ENCODE measurements at regions not wholly inside any gene's neighbourhood (a gene's known extent, or its start where the extent isn't known, plus 50 kb on each side); places are given as distances from the start of the nearest gene placed in this dataset.

DNA sequence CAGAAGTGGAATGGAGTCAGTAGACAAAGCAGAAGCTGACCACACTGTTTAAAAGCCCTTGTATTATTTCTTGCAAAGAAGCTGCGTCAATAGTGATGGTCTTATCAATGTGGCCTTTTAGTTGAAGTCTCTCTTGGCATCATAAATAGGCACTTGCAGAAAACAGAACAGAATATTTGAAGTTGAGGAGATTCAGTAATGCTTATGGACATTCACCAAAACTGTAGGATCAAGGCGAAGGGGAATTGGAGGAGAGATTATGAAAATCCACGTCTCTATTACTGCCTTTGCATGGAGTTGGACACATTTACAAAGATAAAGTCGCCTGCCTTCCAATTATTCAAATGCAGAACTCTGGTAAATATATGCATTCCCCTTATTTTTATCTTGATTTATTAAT, 1482.8 kb downstream of the EFNB2 start:
- no peak for DNase-seq (ENCODE audit: low read depth)

DNA sequence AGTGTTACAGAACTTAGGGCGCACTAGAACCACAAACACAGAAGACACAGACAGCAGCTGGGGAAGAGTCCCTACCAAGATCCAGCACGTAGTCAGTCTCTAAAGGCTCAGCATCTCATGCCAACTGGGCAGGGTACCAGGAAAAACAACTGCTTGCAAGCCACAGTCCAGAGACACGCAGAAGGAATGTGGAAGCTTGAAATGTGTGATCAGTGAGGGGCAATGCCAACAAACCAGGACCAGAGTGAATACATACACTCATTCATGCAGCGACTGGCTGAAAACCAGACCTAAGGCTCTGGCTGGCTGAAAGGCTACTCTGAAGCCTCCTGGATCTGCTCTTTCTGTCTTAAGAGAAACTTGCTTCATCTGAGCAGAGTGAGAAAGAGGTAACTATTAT, 1484.8 kb downstream of the EFNB2 start:
- DNase-seq (ENCODE audit: low read depth), result no peak

DNA sequence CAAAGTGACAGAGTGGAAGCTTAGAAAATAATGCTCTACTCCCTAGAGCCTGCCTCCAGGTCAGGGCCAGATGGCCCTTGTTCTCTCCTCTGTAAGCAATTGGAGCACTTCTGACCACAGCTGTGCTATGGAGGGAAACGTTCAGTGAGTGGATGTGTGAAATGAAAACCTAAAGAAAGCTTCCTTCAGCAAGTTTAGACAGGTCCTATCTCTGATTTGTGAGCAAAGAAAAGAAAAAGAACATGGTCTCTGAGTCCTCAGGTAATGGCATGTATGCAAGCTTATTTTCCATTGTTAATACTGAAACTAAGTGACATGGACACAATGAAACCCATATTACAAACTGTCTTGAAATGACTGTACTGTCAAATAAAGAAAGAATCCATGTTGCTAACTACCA, 1486.8 kb downstream of the EFNB2 start:
- no peak for DNase-seq (ENCODE audit: low read depth)

DNA sequence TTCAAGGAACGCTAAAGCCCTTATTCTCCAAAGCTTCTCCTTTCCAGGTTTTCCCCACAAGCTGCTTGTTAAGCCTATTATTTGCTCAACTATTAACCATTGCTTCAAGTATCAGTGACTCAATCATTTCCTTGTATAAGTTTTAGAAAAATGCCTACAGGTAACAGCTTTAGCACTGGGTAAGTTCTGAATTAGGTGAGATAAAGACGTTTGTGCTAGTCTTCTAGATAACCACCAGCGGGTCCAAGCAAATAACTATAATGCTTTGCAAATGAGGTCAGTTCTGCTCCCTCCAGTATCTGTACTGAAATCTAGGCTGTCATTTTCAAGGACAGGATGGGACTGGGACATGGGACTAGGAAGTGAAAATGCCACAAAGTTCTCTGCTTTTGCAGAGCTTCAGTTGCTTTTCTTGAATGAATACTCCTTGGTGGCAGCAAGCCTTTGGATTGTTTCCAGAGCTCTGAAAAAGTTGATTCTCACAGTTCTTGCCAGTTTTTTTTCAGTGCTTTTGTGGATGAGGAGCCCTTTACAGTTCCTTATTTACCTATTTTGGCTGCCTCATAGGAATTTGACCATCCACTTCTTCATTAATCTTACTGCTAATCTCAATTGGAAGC, 1487.7 kb downstream of the EFNB2 start:
- no peak for DNase-seq (ENCODE audit: low read depth)

DNA sequence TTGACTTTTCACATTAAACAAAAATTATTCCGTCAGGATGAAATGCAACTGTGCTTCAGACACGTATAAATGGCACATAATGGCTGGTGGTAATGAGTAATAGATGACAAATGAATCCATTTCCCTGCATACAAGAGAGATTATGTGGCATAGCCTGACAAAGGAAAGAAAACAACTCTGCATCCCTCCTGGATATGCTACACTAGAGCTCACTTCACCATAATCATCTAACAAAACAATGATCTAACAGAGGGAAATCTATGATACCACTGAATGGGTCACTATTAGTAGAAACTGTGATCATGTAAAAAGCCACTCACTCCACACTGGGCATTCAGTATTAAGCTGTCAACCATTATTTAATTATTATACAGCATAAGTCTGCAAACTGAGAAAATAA, 1498.4 kb downstream of the EFNB2 start:
- no peak for DNase-seq (ENCODE audit: low read depth)

DNA sequence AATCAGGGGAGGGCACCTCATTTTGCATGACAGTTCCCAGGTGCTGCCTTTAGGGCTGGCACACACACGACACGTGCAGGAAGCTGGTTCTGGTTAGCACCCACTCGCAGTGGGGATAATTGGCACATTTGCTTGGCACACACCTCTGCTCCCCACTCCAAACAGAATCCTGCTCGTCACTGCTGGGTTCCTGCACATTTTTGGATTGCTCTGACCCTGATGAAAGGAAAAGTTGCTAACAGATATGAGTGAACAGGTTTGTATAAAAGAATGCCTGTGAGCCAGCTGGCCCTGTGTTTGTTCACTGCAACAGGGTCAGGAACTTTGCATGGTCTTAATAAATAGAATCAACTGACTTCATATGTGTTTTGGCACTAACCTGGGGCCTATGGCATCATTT, 1500.4 kb downstream of the EFNB2 start:
- DNase-seq (ENCODE audit: low read depth), result no peak

DNA sequence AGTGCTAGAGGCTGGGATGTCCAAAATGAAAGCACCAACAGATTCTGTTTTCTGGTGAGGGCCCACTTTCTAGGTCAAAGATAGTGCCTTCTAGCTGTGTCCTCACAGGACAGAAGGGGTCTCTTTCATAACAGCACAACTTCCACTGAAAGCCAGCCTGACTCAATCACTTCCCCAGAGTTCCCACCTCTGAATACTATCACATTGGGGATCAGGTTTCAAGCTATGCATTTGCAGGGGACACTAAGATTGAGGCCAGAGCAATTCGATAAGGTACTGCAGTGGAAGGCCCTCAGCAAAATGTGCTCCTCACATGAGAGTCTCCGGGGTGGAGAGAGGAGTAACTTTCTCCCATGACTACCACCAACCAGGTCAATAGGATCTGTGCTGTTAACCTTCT, 1501.5 kb downstream of the EFNB2 start:
- no peak for DNase-seq (ENCODE audit: low read depth)

DNA sequence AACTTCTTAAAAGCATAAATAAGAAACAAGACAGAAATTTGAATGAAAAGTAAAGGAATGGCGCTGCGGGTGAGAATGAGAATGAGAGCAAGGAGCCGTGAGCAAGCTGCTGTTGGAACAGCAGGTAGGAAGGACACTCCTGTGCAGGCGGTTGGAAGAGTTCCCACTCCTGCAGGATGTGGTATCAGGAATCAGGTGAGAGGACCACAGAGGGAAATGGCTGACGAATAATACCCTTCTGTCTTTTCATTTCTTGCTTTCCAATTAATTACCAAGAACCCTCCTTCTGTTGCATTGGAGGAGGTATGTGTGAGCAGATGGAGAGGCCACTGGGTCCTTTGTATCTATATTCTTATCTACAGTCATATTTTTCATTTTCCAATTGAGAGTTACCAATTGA, 1504.2 kb downstream of the EFNB2 start:
- DNase-seq (ENCODE audit: low read depth), result no peak

DNA sequence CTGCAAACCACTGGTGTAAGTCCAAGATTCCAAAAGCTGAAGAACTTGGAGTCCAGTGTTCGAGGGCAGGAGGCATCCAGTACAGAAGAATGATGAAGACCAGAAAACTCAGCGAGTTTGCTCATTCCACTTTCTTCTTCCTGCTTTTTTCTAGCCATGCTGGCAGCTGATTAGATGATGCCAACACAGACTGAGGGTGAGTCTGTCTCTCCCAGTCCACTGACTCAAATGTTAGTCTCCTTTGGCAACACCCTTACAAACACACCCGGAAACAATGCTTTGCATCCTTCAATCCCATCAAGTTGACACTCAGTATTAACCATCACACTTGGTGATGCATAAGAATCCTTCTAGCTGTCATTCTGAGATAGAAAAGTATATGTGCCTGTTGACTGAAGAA, 1504.6 kb downstream of the EFNB2 start:
- DNase-seq (ENCODE audit: low read depth), result no peak

DNA sequence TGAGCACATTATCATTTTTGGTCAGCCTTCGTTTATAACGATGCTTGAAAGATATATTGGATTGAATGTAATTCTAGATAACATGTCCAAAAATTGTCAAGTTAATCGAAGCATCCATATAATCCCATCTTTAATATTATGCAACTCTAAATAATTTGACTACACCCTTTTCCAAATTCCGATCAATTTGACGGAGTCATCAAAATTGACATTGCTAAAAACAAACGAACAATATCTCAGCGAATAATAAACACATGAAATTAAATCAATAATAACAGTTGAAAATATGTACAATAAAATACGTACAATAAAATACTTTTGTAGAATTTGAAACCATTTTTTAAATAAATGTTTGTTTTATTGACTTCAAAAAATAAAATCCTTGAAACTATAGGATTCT, 1516.4 kb downstream of the EFNB2 start:
- no peak for DNase-seq (ENCODE audit: low read depth)

DNA sequence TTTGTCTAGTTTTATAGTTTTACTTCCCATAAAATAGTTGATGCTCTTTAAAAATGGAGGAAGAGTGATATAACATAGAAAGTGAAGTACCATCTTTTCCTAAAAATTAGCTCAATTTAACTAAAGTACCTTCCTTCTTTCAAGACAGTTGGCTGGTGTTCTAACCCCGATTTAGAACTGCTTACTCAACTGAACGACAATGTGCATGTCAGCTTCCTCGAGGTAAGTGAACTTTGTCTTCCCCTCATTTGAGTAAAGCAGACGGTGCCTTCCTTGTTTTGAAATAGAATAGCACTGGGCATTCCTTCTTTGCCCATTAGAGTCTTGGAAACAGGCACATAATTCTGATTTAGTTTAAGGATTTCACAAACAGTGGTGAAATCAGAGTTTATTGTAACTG, 1519.2 kb downstream of the EFNB2 start:
- no peak for DNase-seq (ENCODE audit: low read depth)

DNA sequence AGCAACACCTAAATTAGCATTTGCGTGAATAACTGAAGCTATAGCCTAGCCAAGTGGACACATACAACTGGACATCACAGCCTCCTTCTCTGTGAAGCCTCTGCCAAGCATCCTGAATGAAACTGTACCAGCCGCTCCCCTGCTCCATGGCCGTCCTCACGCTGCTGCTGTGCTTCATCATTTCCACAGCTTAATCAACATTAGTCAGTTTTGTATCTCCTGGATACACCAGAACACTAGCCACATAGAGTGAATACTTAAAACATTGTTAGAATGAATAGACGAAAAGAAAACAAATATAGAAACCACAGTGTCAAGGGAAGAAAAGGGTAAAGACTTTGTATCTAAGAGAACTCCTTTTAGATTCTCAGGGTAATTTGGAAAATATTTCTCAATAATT, 1526.9 kb downstream of the EFNB2 start:
- DNase-seq (ENCODE audit: low read depth), result no peak

DNA sequence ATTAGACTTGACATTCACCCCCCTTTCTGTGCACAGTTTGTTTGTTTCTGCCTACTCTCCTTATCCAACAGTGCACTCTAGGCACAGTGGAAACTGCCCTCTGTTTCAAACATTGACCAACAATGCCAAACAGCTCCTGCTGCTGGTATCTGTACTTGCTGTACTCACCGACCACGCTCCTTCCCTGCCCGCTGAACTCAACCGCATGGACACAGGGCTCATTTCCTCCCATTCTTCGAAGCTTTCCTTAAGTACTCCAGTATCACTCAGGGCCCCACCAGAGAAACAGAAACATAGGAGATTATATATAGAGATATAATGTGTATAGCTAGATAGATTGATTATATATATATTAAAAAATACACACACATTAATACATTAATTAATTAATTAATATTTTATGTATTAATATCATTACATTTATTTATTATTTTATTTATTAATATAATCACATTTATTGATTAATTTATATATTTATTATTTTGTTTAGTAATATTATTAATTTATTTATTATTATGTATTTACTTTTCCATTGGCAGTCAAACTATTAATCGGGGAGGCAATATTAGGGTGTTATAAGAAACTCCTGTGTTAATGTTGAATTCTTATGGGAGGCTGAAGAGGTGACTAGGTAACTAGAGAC, 1528.2 kb downstream of the EFNB2 start:
- DNase-seq (ENCODE audit: low read depth), result no peak

DNA sequence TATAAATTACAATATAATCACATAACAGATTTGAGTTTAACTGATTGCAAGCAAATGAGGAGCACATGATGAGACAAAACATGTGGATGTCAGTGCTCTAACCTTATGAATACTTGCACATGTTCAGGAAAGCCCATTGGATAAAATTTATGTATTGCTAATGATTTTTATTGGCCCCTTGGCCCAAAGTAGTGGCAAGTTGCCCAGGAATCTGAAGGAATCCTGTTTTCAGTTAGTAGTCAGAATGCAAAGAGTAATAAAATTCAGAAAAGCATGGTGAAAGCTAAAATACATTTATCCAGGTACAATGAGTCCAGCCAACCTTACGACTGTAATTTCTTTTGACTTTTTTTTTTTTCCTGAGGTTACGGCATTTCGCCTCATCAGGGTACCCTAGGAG, 1539.4 kb downstream of the EFNB2 start:
- no peak for DNase-seq (ENCODE audit: low read depth)

DNA sequence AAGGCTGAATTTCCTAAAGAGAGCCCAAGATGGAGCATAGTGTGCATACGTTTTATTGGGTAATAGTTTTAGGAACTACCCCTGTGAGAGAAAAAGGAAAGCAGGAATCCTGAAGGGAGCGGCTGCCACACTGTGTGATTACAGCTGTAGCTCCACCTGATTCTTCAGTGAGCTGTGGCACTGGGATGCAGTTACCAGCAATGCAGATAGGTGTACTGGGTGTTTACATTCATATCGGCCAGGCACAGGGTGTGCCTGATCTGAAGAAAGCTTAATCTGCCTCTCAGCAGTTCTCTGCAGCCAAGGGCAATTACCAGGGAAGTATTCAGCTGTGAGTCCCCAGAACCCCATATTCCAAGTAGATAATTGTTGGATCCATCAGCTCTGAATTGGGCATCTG, 1541.8 kb downstream of the EFNB2 start:
- DNase-seq (ENCODE audit: low read depth), result no peak

DNA sequence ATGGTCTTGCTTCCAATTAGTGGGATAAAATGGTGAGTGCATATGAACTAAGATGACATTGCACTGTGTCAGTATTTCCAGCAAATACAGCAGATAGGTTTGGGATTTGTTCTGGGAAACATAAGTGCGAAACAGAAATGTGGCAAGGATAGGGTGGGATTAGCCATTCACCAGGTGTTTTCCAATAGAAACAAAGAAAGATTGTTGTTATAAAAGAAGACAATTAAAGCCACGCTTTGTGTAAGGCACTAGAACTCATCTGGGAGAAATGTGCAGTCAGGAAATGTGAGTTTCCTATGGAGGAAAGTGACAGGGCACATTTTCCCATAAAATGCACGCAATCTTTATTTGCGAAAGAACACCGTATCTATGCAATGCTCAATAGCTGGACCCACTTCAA, 1547.8 kb downstream of the EFNB2 start:
- no peak for DNase-seq (ENCODE audit: low read depth)

DNA sequence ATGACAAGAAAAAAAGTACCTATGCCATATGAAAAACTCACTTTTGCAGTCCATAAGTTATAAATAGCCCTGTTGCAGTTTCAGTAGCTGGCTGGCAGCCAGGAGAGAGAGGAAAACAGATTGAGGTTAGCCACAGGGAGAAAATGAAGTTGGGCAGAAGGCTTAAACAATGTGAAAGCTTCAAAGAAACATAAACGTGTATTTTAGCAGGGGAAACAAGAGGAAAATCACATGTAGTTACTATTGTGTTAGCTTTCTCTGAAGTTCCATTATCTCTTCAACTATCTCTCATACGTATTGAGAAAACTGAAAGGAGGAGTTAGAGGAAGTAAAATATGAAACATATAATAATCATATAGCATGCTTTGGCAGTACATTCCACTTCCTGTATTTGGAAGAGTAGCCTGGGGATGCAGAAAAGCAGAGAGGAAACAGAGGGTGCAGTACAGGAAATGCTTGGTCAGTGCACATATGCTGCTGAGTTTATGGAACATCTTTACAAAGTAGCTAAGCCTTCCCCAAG, 1551.1 kb downstream of the EFNB2 start:
- DNase-seq (ENCODE audit: low read depth), result no peak

DNA sequence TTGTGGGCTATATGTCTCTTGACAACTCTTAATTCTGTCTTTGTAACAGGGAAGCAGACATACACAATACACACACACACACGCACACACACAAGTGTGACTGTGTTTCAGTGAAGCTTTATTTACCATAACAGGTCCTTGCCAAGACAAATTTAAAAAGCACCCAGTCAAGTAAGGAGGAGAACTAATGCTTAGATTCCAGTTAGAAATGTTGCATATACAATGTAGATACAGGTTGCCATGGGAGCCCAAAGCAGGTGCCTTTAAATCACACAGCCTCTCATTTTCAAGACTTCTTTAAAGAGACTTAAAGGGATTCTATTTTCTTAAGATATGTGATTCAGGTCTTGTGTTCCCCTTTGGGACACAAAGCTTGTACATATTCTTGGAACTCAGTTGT, 1551.9 kb downstream of the EFNB2 start:
- DNase-seq (ENCODE audit: low read depth), result no peak

DNA sequence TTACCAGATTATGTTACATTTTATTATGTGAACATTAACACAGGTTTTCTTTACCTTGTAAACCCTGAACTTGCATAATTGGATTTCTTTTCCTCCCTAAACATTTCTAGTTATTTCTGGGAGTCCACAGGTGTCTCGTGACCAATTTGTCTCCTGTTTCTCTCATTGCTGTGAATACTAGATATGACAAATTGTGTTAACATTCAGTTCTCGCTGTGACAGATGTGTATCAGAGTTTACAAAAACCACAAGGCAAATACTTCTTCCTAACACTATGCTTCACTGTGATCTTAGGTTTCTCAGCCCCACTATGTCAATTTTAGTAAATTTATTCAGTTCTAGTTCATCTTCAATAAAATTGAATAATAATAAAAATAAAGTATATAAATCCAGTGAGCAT, 1554.9 kb downstream of the EFNB2 start:
- DNase-seq (ENCODE audit: low read depth), result no peak

DNA sequence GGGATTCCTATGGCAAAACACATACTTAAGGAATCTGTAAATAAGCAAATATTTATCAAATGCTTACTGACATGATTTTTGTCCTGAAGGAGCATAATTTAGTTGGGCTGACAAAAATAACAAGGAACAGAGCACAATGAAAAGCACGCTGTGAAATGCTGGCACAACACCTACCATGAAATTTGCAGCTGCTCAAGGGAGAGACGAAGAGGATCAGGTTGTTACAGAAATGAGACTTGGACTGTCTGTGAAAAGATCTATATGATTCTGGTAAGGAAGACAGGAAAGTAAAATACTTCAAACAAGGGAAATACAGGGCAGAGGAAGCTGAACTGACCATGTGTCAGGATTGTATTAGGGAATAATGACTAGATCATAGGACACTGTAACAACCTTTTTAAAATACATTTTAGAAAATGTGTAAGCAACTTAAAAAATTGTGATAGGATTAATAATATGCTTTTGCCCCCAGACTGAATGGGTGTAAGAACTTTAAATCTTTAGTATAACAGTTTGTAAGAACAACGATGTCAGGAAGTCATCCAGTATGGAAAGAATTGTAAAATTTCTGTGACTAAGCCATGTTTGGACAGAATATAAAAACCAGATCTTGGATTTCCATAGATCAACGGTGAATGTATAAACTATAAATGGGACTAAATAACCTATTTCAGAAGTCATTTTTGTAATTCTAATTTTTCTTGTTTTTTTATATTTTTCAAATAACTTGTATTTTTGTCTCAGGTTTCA, 1556.0 kb downstream of the EFNB2 start:
- DNase-seq (ENCODE audit: low read depth), result no peak

DNA sequence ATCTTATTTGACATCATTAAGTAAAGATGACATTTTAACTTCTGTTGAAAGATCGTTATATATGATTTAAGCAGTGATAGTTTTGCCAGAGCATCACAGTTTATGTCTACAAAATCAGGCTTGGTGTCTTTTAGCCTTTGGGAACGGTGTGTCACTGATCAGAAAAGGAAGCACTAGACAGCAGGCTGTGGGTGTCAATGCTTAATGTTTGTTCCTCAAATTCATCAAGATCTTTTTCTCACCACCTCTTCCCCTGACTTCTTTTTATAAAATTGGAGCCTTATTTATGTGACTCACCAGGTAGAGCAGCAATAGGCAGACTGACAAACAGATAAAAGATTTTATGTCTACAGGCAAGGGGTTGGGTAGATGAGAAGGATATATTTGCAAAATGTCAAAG, 1558.5 kb downstream of the EFNB2 start:
- DNase-seq (ENCODE audit: low read depth), result no peak

DNA sequence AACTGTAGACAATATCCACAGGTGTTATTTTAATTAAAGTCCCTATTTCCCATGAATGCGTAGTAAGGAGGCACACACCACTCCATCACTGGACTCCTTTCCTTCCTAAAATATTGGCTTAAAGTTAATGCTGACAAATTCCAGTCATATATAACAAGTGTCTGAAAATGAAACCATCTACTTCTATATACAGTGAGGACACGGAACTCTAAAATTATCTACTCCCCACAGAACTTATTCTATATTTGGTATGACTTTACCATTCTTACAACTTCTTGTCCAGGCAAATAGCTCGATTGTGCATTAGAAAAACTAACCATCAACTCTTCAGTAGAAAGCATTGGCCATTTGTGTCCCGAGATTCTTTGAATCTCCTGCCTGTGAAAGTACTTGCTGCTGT, 1560.2 kb downstream of the EFNB2 start:
- DNase-seq (ENCODE audit: low read depth), result no peak

DNA sequence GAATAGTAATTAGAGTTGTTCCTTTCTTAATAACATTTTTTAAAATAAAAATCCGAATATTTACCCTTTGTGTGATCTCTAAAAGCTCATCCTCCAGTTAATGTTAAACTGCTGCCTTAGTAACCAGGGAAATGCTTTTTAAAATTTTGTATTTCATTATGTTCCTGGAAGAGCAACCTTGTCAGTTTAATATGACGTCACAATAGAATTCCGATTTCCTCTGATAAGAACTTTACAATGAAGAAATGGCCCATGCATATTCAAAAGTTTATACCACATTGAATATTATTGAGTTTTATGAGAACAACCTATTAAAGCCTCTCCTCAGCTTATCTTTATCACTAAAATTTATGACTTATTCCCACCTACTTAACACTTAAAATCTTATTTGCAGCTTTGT, 1566.6 kb downstream of the EFNB2 start:
- no peak for DNase-seq (ENCODE audit: low read depth)

Data from activated gamma-delta T cell treated with anti-CD3 and anti-CD28 coated beads, Interleukin-2, amount 50 U/mL, for 16 hours (primary cell).